ENCODE measurements at regions not wholly inside any gene's neighbourhood (a gene's known extent, or its start where the extent isn't known, plus 50 kb on each side); places are given as distances from the start of the nearest gene placed in this dataset.

DNA sequence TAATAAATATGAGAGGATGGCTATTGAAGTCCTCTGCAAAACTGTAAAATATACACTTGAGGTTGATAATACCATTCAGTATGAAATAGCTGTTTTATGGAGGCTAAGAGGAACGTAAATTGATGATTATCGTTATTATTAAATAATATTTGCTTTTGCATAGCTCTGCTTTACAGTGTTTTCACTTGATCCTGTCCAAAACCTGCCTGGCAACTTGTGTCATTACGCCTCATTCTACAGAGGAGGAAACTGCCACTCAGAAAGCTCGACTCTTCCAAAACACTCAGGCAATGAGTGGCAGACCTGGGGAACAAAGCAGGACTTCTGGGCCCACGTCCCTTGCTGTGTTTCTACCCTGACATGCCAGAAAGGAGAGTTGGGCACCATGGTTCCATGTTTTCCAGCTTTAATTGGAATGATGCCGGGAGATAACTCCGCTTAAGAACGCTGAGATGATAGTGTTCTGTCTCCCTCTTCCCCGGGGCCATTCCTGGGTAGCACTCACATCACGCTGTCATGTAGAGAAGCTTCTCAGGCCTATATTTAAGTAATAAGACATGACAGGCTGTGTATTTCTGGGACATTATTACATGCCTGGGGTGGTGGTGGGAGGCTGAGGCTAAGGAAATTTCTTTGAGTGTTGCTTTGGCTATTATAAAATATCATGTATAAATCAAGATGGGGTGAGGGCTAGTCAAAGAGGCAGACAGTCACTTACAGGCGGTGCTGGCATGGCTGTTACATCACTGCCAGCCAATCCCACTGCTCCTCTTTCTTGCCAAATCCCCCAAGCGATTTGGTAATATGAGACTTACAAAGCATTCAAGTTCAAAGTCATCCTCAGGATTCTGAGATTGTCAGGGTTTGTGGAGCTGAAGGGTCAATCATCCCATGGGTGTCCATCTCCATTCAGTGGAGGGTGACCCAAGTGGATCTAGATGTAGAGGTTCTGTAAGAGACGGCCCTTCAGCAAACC lies 501.7 kb downstream of the INSC start:
- no peak for DNase-seq (ENCODE audit: low spot score)

DNA sequence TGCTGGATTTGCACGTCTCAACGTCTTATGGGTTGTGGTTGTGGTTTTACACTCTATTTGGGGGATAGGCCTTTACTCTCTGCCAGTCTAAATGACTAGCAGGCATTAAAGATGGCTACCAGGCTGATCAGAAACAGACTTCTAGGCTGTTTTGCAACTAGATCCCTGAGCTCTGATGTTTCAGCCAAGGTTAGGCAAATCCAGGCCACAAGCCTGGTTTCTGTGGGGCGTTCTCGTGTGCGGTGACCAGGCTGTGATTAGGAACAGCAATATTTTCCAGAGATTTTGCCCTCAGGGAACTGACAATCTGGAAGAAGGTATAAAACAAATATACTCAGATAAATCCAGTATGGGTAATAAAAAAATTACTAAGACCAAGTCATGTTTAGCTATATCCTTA lies 502.4 kb downstream of the INSC start:
- DNase-seq (ENCODE audit: low spot score), result no peak

- no peak for DNase-seq (ENCODE audit: low spot score)
These were observed 503.9 kb downstream of the INSC start for GRCh38 chr11:15618583-15619032.

GRCh38 chr11:15621565-15621964 lies 506.8 kb downstream of the INSC start:
- no peak for DNase-seq (ENCODE audit: low spot score)

GRCh38 chr11:15622231-15622890 lies 507.6 kb downstream of the INSC start:
- DNase-seq (ENCODE audit: low spot score), result no peak

DNA sequence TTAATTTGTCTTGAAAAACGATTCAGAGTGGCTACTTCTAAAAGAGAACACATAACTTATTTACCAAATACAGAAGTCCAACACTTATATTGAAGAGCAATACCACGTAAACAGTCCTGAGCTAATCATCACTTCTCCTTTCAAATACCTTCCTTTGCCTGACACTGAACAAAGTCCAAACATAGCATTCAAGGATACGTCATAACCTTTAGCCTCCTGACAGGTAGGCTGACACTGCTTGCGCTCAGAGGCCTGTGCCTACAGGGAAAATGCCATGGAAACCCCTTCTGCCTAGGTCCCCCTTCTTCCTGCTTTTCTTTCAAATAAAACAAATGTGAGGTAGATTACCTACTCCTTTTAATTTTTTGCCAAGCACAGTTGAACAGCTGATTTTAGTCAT lies 510.0 kb downstream of the INSC start:
- no peak for DNase-seq (ENCODE audit: low spot score)

DNA sequence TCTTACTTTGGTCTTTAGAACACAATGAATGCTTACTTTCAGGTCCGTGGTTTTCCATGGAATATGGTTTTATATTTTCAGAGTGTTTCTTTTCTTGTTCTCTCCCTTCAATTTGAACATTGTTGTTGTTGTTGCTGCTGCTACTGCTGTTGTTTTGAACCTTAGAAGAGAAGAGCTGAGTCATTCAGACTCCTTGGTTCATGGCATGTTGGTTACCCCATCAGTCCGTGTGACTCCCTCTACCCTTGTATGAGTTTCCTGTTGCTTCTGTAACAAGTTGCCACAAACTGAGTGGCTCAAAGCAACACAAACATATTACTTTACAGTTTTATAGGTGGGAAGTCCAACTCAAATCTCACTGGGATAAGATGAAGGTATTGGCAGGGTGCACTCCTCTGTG lies 511.0 kb downstream of the INSC start:
- no peak for DNase-seq (ENCODE audit: low spot score)

- no peak for DNase-seq (ENCODE audit: low spot score)
These were observed 512.8 kb downstream of the INSC start for GRCh38 chr11:15627560-15627959.

GRCh38 chr11:15629690-15630321 lies 515.1 kb downstream of the INSC start:
- no peak for DNase-seq (ENCODE audit: low spot score)

GRCh38 chr11:15630896-15631295 lies 516.2 kb downstream of the INSC start:
- no peak for DNase-seq (ENCODE audit: low spot score)

DNA sequence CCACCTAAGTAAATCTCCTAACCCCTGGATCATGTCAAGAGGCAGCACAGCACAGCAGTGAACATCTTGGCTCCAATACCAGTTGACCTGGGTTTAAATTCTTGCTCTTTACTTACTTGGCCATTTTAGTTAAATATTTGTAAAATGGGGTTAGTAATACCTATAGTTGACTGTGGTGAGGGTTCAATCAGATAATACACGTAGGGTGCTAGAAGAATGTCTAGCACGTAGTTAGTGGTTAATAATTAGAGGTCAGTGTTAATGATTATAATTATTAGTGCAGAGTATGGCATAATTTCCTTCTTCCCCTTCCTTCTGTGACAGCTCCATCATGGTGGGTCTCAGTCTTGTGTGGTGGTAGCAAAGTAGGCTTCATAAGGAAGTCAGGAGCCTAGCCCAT lies 520.8 kb downstream of the INSC start:
- no peak for DNase-seq (ENCODE audit: low spot score)

GRCh38 chr11:15636521-15637089 lies 521.9 kb downstream of the INSC start:
- DNase-seq (ENCODE audit: low spot score), result no peak

- no peak for DNase-seq (ENCODE audit: low spot score)
These were observed 523.7 kb downstream of the INSC start for GRCh38 chr11:15638386-15638787.

DNA sequence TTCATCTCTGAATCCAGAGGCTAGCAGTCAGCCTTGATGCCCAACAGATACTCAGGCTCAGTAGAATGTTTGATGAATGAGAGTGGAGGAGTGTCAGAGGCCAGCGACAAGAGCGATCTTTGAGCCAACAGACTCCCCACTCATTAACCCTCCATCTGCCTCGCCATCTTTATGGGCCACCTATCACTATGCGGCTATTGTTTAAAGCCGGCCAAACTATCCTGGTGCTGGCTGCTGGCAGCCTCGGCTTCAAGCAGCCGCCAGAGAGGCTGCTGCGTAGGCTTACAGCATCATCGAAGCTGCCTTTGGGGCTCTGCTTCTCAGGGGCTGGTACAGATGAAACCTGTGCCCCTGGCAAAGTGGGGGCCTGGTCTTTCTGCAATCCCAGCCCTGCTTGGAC lies 525.6 kb downstream of the INSC start:
- DNase-seq (ENCODE audit: low spot score), result no peak

DNA sequence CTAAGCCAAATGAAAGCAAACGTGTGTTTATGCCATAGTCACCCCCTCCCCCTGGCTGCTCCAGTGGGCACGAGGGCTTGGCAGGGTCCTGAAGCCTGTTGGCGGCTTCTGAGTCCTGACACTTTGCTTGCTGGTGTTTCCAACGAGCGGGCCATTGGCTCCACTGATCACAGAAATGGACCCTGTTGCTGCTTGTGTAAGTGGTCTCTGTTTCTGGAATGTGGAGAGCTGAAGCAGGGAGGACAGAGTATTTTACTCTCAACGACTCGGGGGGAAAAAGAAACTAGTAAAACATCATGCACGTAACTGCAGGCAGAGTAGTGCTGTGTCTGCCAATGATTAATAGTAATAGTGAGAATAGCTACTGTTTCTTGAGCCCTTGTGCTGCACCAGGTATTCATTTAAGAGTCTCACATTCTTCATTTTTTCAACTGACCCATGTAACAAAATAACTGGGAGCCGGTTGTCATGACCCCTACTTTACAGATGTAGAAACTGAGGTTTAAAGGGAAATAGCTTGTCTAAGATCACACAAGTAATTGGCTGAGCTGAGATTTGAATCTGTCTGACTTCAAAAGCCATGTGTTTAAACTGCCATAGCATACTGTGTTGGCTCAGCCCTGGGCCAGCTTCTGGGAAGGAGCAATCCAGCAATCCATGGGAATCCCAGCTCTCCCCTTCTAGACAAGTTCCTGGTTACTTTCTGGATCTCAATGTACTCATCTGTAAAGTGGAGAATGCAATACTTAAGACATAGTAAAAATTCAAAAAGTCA lies 526.7 kb downstream of the INSC start:
- no peak for DNase-seq (ENCODE audit: low spot score)

DNA sequence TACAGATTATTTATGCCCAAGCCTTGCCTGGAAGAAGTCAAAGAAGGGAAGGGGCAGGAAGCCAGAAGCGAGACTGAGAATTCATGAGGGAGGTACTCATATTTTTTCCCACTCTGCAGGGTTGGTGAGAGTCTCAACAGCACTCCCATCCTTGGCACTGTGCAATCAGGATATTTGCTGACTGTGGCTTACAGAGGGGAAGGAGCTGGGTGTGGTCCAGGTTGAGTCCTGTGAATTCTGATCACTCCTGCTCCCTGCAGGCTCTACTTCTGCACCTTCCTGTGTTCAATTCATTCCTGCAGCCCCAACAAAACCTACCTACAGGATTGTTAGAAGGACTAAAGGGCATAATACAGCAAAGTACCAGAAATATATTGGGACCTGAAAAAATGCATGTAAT lies 530.5 kb downstream of the INSC start:
- DNase-seq (ENCODE audit: low spot score), result no peak

- DNase-seq (ENCODE audit: low spot score), result no peak
These were observed 534.8 kb downstream of the INSC start for GRCh38 chr11:15649371-15650104.

DNA sequence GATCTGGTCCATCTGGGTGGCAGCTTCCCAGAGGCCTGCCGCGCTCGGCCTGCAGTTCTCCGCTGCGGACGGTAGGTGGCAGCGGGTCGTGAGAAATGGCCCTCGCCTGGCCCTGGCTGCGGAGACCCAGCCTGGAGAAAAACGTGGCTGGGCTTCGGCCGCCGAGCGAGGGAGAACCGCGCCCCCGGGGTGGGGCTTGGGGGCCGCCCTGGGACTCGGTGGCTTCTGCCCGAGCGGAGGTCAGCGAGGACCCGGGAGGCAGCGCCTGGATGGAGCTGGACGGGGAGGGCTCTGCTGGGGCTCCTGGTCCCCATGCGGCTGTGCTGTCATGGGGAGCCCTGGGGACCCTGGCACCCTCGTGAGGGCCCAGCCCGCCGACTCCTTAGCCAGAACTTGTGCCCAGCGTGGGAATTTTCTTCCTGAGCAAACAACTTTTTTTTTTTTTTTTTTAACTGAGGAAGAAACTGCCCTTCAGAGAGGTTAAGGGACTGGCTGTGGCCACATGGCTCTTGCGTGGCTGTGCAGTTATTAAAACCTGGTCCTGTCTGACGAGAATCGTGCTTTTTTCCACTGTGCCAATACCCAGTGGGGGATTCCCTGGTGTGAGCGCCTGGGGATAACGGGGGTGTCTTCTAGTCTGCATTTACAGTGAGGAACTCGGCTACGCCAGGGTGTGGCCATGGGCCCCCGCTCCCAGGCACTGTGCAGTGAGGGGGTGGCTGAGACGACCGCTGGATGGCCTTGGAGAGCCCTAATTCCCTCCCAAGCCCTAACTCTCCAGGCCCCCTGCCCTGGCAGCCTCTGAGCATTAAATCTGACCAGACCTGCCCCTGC lies 535.6 kb downstream of the INSC start:
- peak; percentile 88 for DNase-seq (ENCODE audit: low spot score)

DNA sequence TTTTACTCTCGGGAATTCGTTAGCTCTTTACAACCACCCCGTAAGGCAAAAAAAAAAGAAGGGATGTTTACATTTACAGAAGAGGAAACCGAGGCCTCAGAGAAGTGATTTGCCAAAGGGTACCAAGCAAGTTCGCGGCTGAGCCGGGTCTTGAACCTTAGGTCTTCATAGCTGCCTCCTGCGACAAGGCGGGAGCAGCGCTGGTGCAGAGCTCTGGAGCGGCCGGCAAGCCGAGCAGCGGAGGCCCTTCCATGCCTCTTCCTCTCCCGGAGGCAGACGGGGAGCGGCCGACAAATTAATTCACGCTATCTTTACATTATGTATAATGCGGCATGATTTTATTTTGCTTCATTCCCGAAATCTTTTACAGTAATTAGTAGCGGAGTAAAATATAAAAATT lies 536.3 kb downstream of the INSC start:
- DNase-seq (ENCODE audit: low spot score), result no peak

- DNase-seq (ENCODE audit: low spot score), result no peak
These were observed 537.1 kb downstream of the INSC start for GRCh38 chr11:15651816-15652215.
